K562 (cell line): ENCODE measurements at regions not wholly inside any gene's neighbourhood (a gene's known extent, or its start where the extent isn't known, plus 50 kb on each side); places are given as distances from the start of the nearest gene placed in this dataset.

Experiments
- ATAC-seq: fragments of 200-7000 bp; cut with Tn5 transposase; 3 replicates; pipeline ENCODE4 v1.9.1; 2020; ENCODE audit warnings: moderate library complexity
- BruUV-seq: library from RNA; stranded (reverse); fragments of 400-500 nt; replicated peaks from 2 replicates; lab custom pipeline; 2021; lab: Mats Ljungman, UMichigan
- CTCF ChIA-PET: fragments of 300-600 bp; formaldehyde crosslinking; extraction: SDS; loops from one replicate; lab custom pipeline; 2021; ENCODE audit warnings: low intra/inter-chr PET ratio; lab: Yijun Ruan, JAX
- POLR2A ChIA-PET: fragments of 300-600, 350-650 bp; sonication (Branson Sonifier 250); formaldehyde crosslinking; extraction: SDS; loops from one replicate; lab custom pipeline; 2021; ENCODE audit warnings: antibody characterized with exemption, inconsistent platforms; lab: Yijun Ruan, JAX
- DNase-seq, 4 experiments: peaks; one replicate each; pipeline versions ENCODE4 v3.0.0 to v3.0.0-alpha.2; 2011 to 2018; ENCODE audit warnings: low spot score in 3 of 4, mixed read lengths in 3 of 4; ENCODE audit errors: extremely low read depth in 1 of 4
- FAIRE-seq: peaks from 2 replicates; lab custom pipeline; 2011; peaks lifted over from hg19 to GRCh38; lab: Jason Lieb, UNC
- H2AFZ ChIP-seq: 2 replicates; pipeline ENCODE4 v1.6.0; 2011; ENCODE audit warnings: low read depth, low read length, control low read depth, inconsistent platforms
- H3K27ac ChIP-seq: fragments of 200-600 bp; 3 replicates; pipeline ENCODE4 v1.8.0; 2011; ENCODE audit warnings: low read depth, mild to moderate bottlenecking, control low read depth, inconsistent platforms, low read length, moderate library complexity, mixed read lengths; ENCODE audit errors: extremely low read depth
- H3K27me3 ChIP-seq, 2 experiments: fragments of 300-600 bp in 1 of 2; 2 replicates in 1 of 2; 3 replicates in 1 of 2; pipeline versions ENCODE4 v1.6.0 to v1.8.0; 2011; ENCODE audit warnings: inconsistent platforms in 2 of 2, low read length in 2 of 2, mild to moderate bottlenecking in 1 of 2, mixed read lengths in 1 of 2, moderate library complexity in 1 of 2; ENCODE audit not compliant: control insufficient read depth in 2 of 2, insufficient read depth in 2 of 2
- H3K36me3 ChIP-seq: fragments of 300-600 bp; 3 replicates; pipeline ENCODE4 v1.8.0; 2011; ENCODE audit warnings: mild to moderate bottlenecking, low read length, inconsistent platforms; ENCODE audit not compliant: control insufficient read depth, insufficient read depth
- H3K4me1 ChIP-seq, 2 experiments: fragments of 200-600 bp in 1 of 2; replicated peaks in 1 of 2; 2 replicates in 1 of 2; 3 replicates in 1 of 2; pipeline versions ENCODE4 v1.5.1 to v1.8.0; 2011; ENCODE audit warnings: inconsistent platforms in 2 of 2, low read length in 2 of 2, mild to moderate bottlenecking in 1 of 2, mixed read lengths in 1 of 2, moderate library complexity in 1 of 2; ENCODE audit not compliant: control insufficient read depth in 2 of 2, insufficient read depth in 2 of 2
- H3K4me2 ChIP-seq: 2 replicates; pipeline ENCODE4 v1.6.1; 2011; ENCODE audit warnings: low read length, control low read depth, inconsistent platforms, mixed read lengths; ENCODE audit not compliant: insufficient read depth
- H3K4me3 ChIP-seq: fragments of 200-600 bp; sonication (generic), shearing (Covaris generic); 2 replicates; pipeline ENCODE4 v1.5.1; 2016; ENCODE audit warnings: control low read depth, inconsistent platforms
- H3K79me2 ChIP-seq: fragments of 200-600 bp; 3 replicates; pipeline ENCODE4 v1.8.0; 2011; ENCODE audit warnings: low read length, inconsistent platforms; ENCODE audit not compliant: control insufficient read depth, insufficient read depth
- H3K9ac ChIP-seq, 2 experiments: 2 replicates each; pipeline versions ENCODE4 v1.6.0 to v1.6.1; 2011; ENCODE audit warnings: low read depth in 2 of 2, low read length in 2 of 2, control low read depth in 1 of 2, inconsistent platforms in 1 of 2, mild to moderate bottlenecking in 1 of 2, mixed read lengths in 1 of 2; ENCODE audit not compliant: insufficient read depth in 1 of 2
- H3K9me1 ChIP-seq: one replicate; pipeline ENCODE4 v1.6.0; 2011; ENCODE audit warnings: inconsistent platforms, mild to moderate bottlenecking, low read length, moderate library complexity; ENCODE audit not compliant: control insufficient read depth, insufficient read depth
- H3K9me3 ChIP-seq: replicated peaks from 2 replicates; pipeline ENCODE4 v1.5.1; 2011; ENCODE audit warnings: low read depth, low read length, inconsistent platforms; ENCODE audit not compliant: control insufficient read depth, insufficient read depth
- H4K20me1 ChIP-seq: replicated peaks from 2 replicates; pipeline ENCODE4 v1.6.1; 2011; ENCODE audit warnings: low read length, inconsistent platforms, mixed read lengths; ENCODE audit not compliant: control insufficient read depth, insufficient read depth
- ARID3A ChIP-seq: IDR thresholded peaks from 2 replicates; pipeline ENCODE4 v1.6.1; 2012; ENCODE audit warnings: low read depth, low read length, improper control_type of control experiment, borderline replicate concordance
- PREB ChIP-seq: sonication (generic); formaldehyde crosslinking; IDR thresholded peaks from 2 replicates; pipeline ENCODE4 v1.8.1; 2023; ENCODE audit warnings: mild to moderate bottlenecking, missing genetic modification reagents
- SRSF3 ChIP-seq: fragments of 200-400 bp; formaldehyde crosslinking; IDR thresholded peaks from 2 replicates; pipeline ENCODE4 v1.6.1; 2016; ENCODE audit warnings: mild to moderate bottlenecking, low read length, moderate library complexity; ENCODE audit not compliant: insufficient read depth
- TEAD2 ChIP-seq: fragments of 450-650 bp; IDR thresholded peaks from 2 replicates; pipeline ENCODE4 v1.6.1; 2016; ENCODE audit warnings: missing genetic modification characterization, control low read depth, missing compliant biosample characterization
- ZFP1 ChIP-seq: fragments of 450-650 bp; formaldehyde crosslinking; IDR thresholded peaks from 2 replicates; pipeline ENCODE4 v1.4.0; 2020; ENCODE audit warnings: mild to moderate bottlenecking, mixed read lengths
- ZFP36 ChIP-seq: fragments of 150-350 bp; IDR thresholded peaks from 2 replicates; pipeline ENCODE4 v1.6.1; 2018; ENCODE audit warnings: low read length, low read depth; ENCODE audit not compliant: partially characterized antibody
- WGBS: fragments of 100-300 bp; shearing (Covaris generic); methylation state at CpG from one replicate; pipeline ENCODE4 v1.1.6; 2016; ENCODE audit warnings: low coverage, mixed read lengths; ENCODE audit not compliant: insufficient coverage; ENCODE audit errors: missing lambda C conversion rate; 5-methylcytosine and 5-hydroxymethylcytosine counted together
- in situ Hi-C: fragments of 300-500 bp; cut with MboI; formaldehyde crosslinking; loops from 4 replicates; pipeline ENCODE4 v1.15.0; 2018; ENCODE audit warnings: inconsistent platforms, mixed read lengths
- intact Hi-C: fragments of 100-400 bp; cut with micrococcal nuclease; formaldehyde crosslinking; loops from 2 replicates; pipeline ENCODE4 v1.14.2; 2022

- no peak for TF ChIP-seq PREB
- TF ChIP-seq ARID3A: no peak
- TF ChIP-seq TEAD2 (tag): no peak
- TF ChIP-seq ZFP36: no peak
- no peak for TF ChIP-seq ZFP1
These were observed 247.3 kb downstream of the SH3BP4 start (continued) for GRCh38 chr2:235199128-235199527.

- in situ Hi-C loops: no loop called here
- no peak for TF ChIP-seq SRSF3
- CTCF ChIA-PET: no interaction called here
- no TSS peak for BruUV-seq
- Histone ChIP-seq H4K20me1 (no peaks in the 10 kb centered on the region), H3K4me1 (no peaks in the 10 kb centered on the region), H3K9me1 (no peaks in the 10 kb centered on the region), H3K36me3 (no peaks in the 10 kb centered on the region), H3K4me3 (no peak overlapping the region), H3K9ac (no peak overlapping the region), H3K27me3 (peaks cover 0 to 58% of the 10 kb centered on the region in 2 experiments; a peak in 2 of 5 replicates), H3K27ac (no peak overlapping the region), H3K4me2 (no peak overlapping the region), H3K79me2 (no peaks in the 10 kb centered on the region), H3K9me3 (no peaks in the 10 kb centered on the region), H2AFZ (no peak overlapping the region)
- FAIRE-seq: no peak
- 0% methylated on average over 2 of the region's 2 CpGs for WGBS
- POLR2A ChIA-PET: no interaction called here
- no peak for DNase-seq
- intact Hi-C loops: no loop called here
- no peak for ATAC-seq
These were observed 248.4 kb downstream of the SH3BP4 start for GRCh38 chr2:235200216-235200615.
